OCI-LY1 (cell line): ENCODE measurements at regions not wholly inside any gene's neighbourhood (a gene's known extent, or its start where the extent isn't known, plus 50 kb on each side); places are given as distances from the start of the nearest gene placed in this dataset.
A peak's percentile ranks its signal among the peaks of the same experiment; 100 is the strongest.

ENCODE experiments used
- H2AFZ ChIP-seq: fragments of 200-600 bp; sonication (generic), shearing (Covaris generic); 2 replicates; pipeline ENCODE4 v1.6.0; 2014; ENCODE audit warnings: antibody characterized with exemption, mild to moderate bottlenecking, low read length
- H3F3A ChIP-seq: fragments of 200-600 bp; sonication (generic), shearing (Covaris generic); 2 replicates; pipeline ENCODE4 v1.6.0; 2014; ENCODE audit warnings: mild to moderate bottlenecking, antibody characterized with exemption, low read length, moderate library complexity; ENCODE audit not compliant: insufficient read depth
- H3K27ac ChIP-seq: fragments of 200-600 bp; sonication (generic); 2 replicates; pipeline ENCODE4 v1.5.1; 2014; ENCODE audit warnings: low read length, mixed run types, mild to moderate bottlenecking, low read depth; ENCODE audit not compliant: poor library complexity, severe bottlenecking
- H3K27me3 ChIP-seq: fragments of 200-600 bp; sonication (generic); 2 replicates; pipeline ENCODE4 v1.6.0; 2014; ENCODE audit warnings: antibody characterized with exemption, mild to moderate bottlenecking, low read length, moderate library complexity; ENCODE audit not compliant: insufficient read depth
- H3K36me3 ChIP-seq: fragments of 200-600 bp; sonication (generic); 2 replicates; pipeline ENCODE4 v1.6.1; 2014; ENCODE audit warnings: mild to moderate bottlenecking, antibody characterized with exemption, low read length, moderate library complexity, mixed read lengths; ENCODE audit not compliant: insufficient read depth
- H3K4me1 ChIP-seq: fragments of 200-600 bp; sonication (generic); 2 replicates; pipeline ENCODE4 v1.5.1; 2014; ENCODE audit warnings: mild to moderate bottlenecking, low read length, moderate library complexity; ENCODE audit not compliant: insufficient read depth, severe bottlenecking
- H3K4me2 ChIP-seq: fragments of 200-600 bp; sonication (generic), shearing (Covaris generic); 2 replicates; pipeline ENCODE4 v1.6.1; 2014; ENCODE audit warnings: low read length
- H3K4me3 ChIP-seq: fragments of 200-600 bp; sonication (generic); 2 replicates; pipeline ENCODE4 v1.5.1; 2014; ENCODE audit warnings: low read length, low read depth, mild to moderate bottlenecking, mixed read lengths; ENCODE audit not compliant: poor library complexity, severe bottlenecking
- H3K79me2 ChIP-seq: fragments of 200-600 bp; shearing (Covaris generic); 2 replicates; pipeline ENCODE4 v1.6.1; 2016; ENCODE audit warnings: mixed run types, low read length, mixed read lengths; ENCODE audit not compliant: insufficient read depth
- H3K9ac ChIP-seq: fragments of 200-600 bp; sonication (generic), shearing (Covaris generic); 2 replicates; pipeline ENCODE4 v1.6.1; 2014; ENCODE audit warnings: mild to moderate bottlenecking, low read length, mixed read lengths
- H3K9me2 ChIP-seq: fragments of 200-600 bp; sonication (generic), shearing (Covaris generic); 2 replicates; pipeline ENCODE4 v1.6.1; 2014; ENCODE audit warnings: low read depth, mild to moderate bottlenecking, low read length, mixed read lengths
- H3K9me3 ChIP-seq: fragments of 200-600 bp; shearing (Covaris generic); 2 replicates; pipeline ENCODE4 v1.6.1; 2014; ENCODE audit warnings: low read length, mixed read lengths
- H4K20me1 ChIP-seq: fragments of 200-600 bp; sonication (generic), shearing (Covaris generic); 2 replicates; pipeline ENCODE4 v1.6.0; 2016; ENCODE audit warnings: mild to moderate bottlenecking, low read length; ENCODE audit not compliant: insufficient read depth
- CTCF ChIP-seq: fragments of 200-600 bp; sonication (generic), shearing (Covaris generic); IDR thresholded peaks from 2 replicates; pipeline ENCODE4 v1.5.1; 2017; ENCODE audit warnings: mild to moderate bottlenecking, antibody characterized with exemption, low read length, moderate library complexity, mixed read lengths
- EZH2 ChIP-seq: fragments of 200-600 bp; sonication (generic), shearing (Covaris generic); IDR thresholded peaks from 2 replicates; pipeline ENCODE4 v1.8.0; 2017; ENCODE audit warnings: borderline replicate concordance, mixed run types, mild to moderate bottlenecking, antibody characterized with exemption, low read length, moderate library complexity, mixed read lengths

GRCh38 chr7:106736508-106737201, 75.7 kb upstream of the CCDC71L start:
- Histone ChIP-seq H3K27ac (no peak overlapping the region), H3K9ac (no peak overlapping the region), H4K20me1 (no peaks in the 10 kb centered on the region), H3K9me2 (no peaks in the 10 kb centered on the region), H3K4me2 (no peak overlapping the region; the same call in 1 of the 2 replicates), H3K4me3 (no peak overlapping the region), H2AFZ (no peak overlapping the region), H3K4me1 (peaks cover 1% of the 10 kb centered on the region), H3K9me3 (no peaks in the 10 kb centered on the region), H3F3A (no peaks in the 10 kb centered on the region), H3K36me3 (no peaks in the 10 kb centered on the region), H3K79me2 (no peaks in the 10 kb centered on the region), H3K27me3 (no peaks in the 10 kb centered on the region)
- TF ChIP-seq EZH2 = no peak
- peak; percentile 67 for TF ChIP-seq CTCF

GRCh38 chr7:106737202-106737562, 76.2 kb upstream of the CCDC71L start:
- Histone ChIP-seq H4K20me1 (no peaks in the 10 kb centered on the region), H3K4me1 (no peaks in the 10 kb centered on the region), H2AFZ (no peak overlapping the region), H3K4me2 (no peak overlapping the region), H3K9ac (no peak overlapping the region), H3F3A (no peaks in the 10 kb centered on the region), H3K9me3 (no peaks in the 10 kb centered on the region), H3K27ac (no peak overlapping the region), H3K27me3 (no peaks in the 10 kb centered on the region), H3K9me2 (no peaks in the 10 kb centered on the region), H3K4me3 (no peak overlapping the region), H3K36me3 (no peaks in the 10 kb centered on the region), H3K79me2 (no peaks in the 10 kb centered on the region)
- TF ChIP-seq EZH2 = no peak
- TF ChIP-seq CTCF = peak; percentile 24; the same call in 1 of the 2 replicates

GRCh38 chr7:106740806-106741205, 79.8 kb upstream of the CCDC71L start:
- H2AFZ ChIP-seq = no peak overlapping the region
- H3K27me3 ChIP-seq = no peaks in the 10 kb centered on the region
- H3K36me3 ChIP-seq = no peaks in the 10 kb centered on the region
- H3K79me2 ChIP-seq = no peaks in the 10 kb centered on the region
- no peaks in the 10 kb centered on the region for H3F3A ChIP-seq
- H3K4me1 ChIP-seq = no peaks in the 10 kb centered on the region
- no peaks in the 10 kb centered on the region for H3K9me3 ChIP-seq
- H3K4me2 ChIP-seq = no peak overlapping the region
- H3K27ac ChIP-seq = no peak overlapping the region
- H3K4me3 ChIP-seq = no peak overlapping the region
- no peaks in the 10 kb centered on the region for H3K9me2 ChIP-seq
- TF ChIP-seq CTCF (no peak), EZH2 (no peak)
- H3K9ac ChIP-seq = no peak overlapping the region
- H4K20me1 ChIP-seq = no peaks in the 10 kb centered on the region
